KMS-11 (cell line): ENCODE measurements at regions not wholly inside any gene's neighbourhood (a gene's known extent, or its start where the extent isn't known, plus 50 kb on each side); places are given as distances from the start of the nearest gene placed in this dataset.

Source experiments
- H2AFZ ChIP-seq: fragments of 200-600 bp; sonication (generic); 2 replicates; pipeline ENCODE4 v1.6.1; 2016; ENCODE audit warnings: antibody characterized with exemption, mixed run types, low read depth
- H3K27ac ChIP-seq: fragments of 200-600 bp; sonication (generic); 2 replicates; pipeline ENCODE4 v1.6.1; 2016; ENCODE audit warnings: mild to moderate bottlenecking, mixed run types
- H3K27me3 ChIP-seq: fragments of 200-600 bp; sonication (generic); 2 replicates; pipeline ENCODE4 v1.6.1; 2017; ENCODE audit warnings: mild to moderate bottlenecking, low read depth, mixed run types, moderate library complexity; ENCODE audit not compliant: insufficient read depth
- H3K36me3 ChIP-seq: fragments of 200-600 bp; sonication (generic); 2 replicates; pipeline ENCODE4 v1.6.1; 2017; ENCODE audit warnings: mild to moderate bottlenecking, mixed run types; ENCODE audit not compliant: insufficient read depth
- H3K4me1 ChIP-seq: fragments of 200-600 bp; sonication (generic); 2 replicates; pipeline ENCODE4 v1.6.1; 2016; ENCODE audit warnings: mild to moderate bottlenecking, low read depth, mixed run types; ENCODE audit not compliant: poor library complexity, severe bottlenecking
- H3K4me2 ChIP-seq: fragments of 200-600 bp; sonication (generic); 2 replicates; pipeline ENCODE4 v1.7.0; 2016; ENCODE audit warnings: mild to moderate bottlenecking, mixed run types
- H3K4me3 ChIP-seq: fragments of 200-600 bp; sonication (generic); IDR thresholded peaks from 2 replicates; pipeline ENCODE4 v1.6.1; 2017; ENCODE audit warnings: low read depth, low read length, mixed read lengths; ENCODE audit not compliant: insufficient read depth
- H3K79me2 ChIP-seq: fragments of 200-600 bp; sonication (generic); 2 replicates; pipeline ENCODE4 v1.6.1; 2016; ENCODE audit warnings: low read depth, mixed run types; ENCODE audit not compliant: insufficient read depth
- H3K9ac ChIP-seq: fragments of 200-600 bp; sonication (generic); 2 replicates; pipeline ENCODE4 v1.6.1; 2016; ENCODE audit warnings: mild to moderate bottlenecking, mixed run types
- H4K20me1 ChIP-seq: fragments of 200-600 bp; sonication (generic); 2 replicates; pipeline ENCODE4 v1.6.1; 2016; ENCODE audit warnings: mild to moderate bottlenecking, mixed run types; ENCODE audit not compliant: insufficient read depth
- TF ChIP-seq, protein P1 (sequence below): fragments of 200-600 bp; sonication (generic); conservative IDR thresholded peaks from 2 replicates; pipeline ENCODE4 v1.6.1; 2017; ENCODE audit warnings: low read depth, mild to moderate bottlenecking, antibody characterized with exemption, low read length, moderate library complexity, mixed read lengths

DNA sequence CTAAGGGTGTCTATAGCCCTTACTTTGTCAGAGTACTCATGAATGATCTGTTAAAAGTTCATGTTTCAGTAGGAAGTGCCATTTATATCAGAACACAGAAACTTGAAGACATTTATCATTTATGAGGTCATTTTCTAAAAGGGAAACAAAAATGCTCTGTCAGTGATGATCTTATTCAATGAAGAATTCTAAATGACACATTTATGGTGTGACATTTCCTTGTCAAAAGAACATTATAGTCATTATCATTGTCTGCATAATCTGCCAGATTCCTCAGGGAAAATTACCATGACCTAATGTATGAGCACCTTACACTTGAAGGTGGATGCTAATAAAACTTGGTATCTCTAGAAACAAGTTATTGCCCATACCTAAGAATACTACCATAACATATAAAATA lies 853.8 kb upstream of the SLITRK6 start:
- Histone ChIP-seq H3K4me1 (no peaks in the 10 kb centered on the region), H4K20me1 (no peaks in the 10 kb centered on the region), H3K27me3 (no peaks in the 10 kb centered on the region), H3K79me2 (no peaks in the 10 kb centered on the region), H3K9ac (no peak overlapping the region), H2AFZ (no peak overlapping the region), H3K27ac (no peak overlapping the region), H3K4me3 (no peak overlapping the region), H3K36me3 (no peaks in the 10 kb centered on the region), H3K4me2 (no peak overlapping the region)
- TF ChIP-seq, protein P1, sequence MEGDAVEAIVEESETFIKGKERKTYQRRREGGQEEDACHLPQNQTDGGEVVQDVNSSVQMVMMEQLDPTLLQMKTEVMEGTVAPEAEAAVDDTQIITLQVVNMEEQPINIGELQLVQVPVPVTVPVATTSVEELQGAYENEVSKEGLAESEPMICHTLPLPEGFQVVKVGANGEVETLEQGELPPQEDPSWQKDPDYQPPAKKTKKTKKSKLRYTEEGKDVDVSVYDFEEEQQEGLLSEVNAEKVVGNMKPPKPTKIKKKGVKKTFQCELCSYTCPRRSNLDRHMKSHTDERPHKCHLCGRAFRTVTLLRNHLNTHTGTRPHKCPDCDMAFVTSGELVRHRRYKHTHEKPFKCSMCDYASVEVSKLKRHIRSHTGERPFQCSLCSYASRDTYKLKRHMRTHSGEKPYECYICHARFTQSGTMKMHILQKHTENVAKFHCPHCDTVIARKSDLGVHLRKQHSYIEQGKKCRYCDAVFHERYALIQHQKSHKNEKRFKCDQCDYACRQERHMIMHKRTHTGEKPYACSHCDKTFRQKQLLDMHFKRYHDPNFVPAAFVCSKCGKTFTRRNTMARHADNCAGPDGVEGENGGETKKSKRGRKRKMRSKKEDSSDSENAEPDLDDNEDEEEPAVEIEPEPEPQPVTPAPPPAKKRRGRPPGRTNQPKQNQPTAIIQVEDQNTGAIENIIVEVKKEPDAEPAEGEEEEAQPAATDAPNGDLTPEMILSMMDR: no peak

DNA sequence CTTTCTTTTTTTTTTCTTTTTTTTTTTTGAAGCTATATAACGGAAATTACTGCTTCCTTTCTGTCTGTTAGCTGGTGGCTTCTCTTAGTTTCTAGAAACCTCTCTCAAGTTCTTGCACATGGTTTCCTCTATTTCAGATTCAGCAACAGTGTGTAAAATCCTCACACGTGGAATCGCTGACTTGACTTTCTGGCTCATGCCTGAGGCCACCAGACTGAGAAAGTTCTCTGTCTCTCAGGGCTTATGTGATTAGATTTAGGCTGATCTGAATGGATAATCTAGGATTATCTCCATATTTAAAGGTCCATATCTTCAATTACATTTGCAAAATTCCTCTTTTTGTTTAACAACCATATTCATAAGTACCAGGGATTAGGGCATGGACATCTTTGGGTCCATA lies 856.3 kb upstream of the SLITRK6 start:
- TF ChIP-seq, protein P1: no peak
- H3K27me3 ChIP-seq: no peaks in the 10 kb centered on the region

DNA sequence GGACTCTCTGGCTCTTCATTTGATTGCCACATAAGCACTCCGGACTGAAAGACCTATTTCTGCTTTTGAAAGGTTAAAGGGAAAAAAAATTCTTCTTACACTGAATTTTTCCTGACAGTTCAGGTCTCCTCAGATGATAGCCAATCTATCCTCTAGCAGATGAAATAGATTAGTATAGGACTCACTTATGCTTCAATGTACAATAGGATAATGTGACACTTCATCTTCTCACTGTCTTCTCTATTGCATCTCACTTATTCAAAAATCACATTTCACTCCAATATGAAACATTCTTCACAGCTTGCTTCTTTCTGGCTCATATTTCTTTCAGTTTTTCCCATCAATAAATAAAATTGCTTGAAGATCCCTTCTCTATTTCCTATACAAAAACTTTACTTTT lies 860.9 kb upstream of the SLITRK6 start:
- H3K4me2 ChIP-seq: no peak overlapping the region
- H4K20me1 ChIP-seq: no peaks in the 10 kb centered on the region
- H2AFZ ChIP-seq: no peak overlapping the region
- H3K79me2 ChIP-seq: no peaks in the 10 kb centered on the region
- H3K27ac ChIP-seq: no peak overlapping the region
- H3K4me3 ChIP-seq: no peak overlapping the region
- TF ChIP-seq, protein P1: no peak
- no peaks in the 10 kb centered on the region for H3K4me1 ChIP-seq
- no peaks in the 10 kb centered on the region for H3K27me3 ChIP-seq
- no peak overlapping the region for H3K9ac ChIP-seq
- H3K36me3 ChIP-seq: no peaks in the 10 kb centered on the region

More for the DNA sequence above, 856.3 kb upstream of the SLITRK6 start:
- Histone ChIP-seq H3K36me3 (no peaks in the 10 kb centered on the region), H3K27ac (no peak overlapping the region), H3K79me2 (no peaks in the 10 kb centered on the region), H4K20me1 (no peaks in the 10 kb centered on the region), H2AFZ (no peak overlapping the region), H3K4me3 (no peak overlapping the region), H3K4me2 (no peak overlapping the region), H3K4me1 (no peaks in the 10 kb centered on the region), H3K9ac (no peak overlapping the region)

DNA sequence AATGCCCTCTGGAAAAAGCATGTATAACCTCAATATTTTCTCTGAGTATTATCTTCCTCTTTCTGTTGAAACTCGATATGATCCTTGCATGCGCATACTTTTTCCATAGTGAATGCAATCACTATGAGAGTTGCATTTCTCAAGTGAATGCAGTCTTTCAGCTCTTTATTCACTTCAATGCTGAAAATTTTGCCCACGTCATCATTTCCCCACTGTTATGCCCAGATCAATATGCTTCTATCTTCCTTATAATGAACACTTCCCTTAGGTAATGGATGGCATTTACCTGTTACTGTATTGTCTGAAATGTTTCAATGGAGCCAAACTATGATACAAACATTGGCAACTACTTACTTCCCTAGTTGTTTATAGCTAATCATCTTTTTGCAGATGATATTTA lies 866.6 kb upstream of the SLITRK6 start:
- H3K36me3 ChIP-seq: no peaks in the 10 kb centered on the region
- H3K4me3 ChIP-seq: no peak overlapping the region
- H3K79me2 ChIP-seq: no peaks in the 10 kb centered on the region
- no peak overlapping the region for H2AFZ ChIP-seq
- TF ChIP-seq, protein P1: no peak
- no peak overlapping the region for H3K4me2 ChIP-seq
- no peak overlapping the region for H3K27ac ChIP-seq
- no peaks in the 10 kb centered on the region for H4K20me1 ChIP-seq
- H3K9ac ChIP-seq: no peak overlapping the region
- no peaks in the 10 kb centered on the region for H3K4me1 ChIP-seq
- no peaks in the 10 kb centered on the region for H3K27me3 ChIP-seq

DNA sequence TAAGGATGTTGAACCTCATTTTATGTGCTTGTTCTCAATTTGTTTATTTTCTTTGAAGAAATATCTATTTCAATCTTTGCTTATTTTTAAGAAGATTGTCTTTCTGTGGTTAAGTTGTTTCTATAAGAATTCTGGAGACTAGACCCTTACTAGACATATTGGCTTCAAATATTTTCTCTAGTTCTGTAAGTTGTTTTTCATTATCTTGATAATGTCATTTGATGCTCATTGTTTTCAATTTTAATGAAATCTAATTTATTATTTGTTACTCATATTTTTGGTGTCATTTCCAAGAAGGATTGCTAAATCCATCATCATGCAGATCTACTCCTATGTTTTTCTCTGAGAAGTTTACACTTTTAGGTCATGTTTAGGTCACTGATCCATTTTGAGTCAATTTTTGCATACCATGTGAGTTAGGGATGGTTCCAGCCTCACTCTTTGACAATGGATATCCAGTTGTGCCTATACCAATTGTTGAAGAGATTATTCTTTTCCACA lies 874.8 kb upstream of the SLITRK6 start:
- no peak overlapping the region for H3K4me3 ChIP-seq
- no peak overlapping the region for H3K9ac ChIP-seq
- H3K79me2 ChIP-seq: no peaks in the 10 kb centered on the region
- no peaks in the 10 kb centered on the region for H3K4me1 ChIP-seq
- H2AFZ ChIP-seq: no peak overlapping the region
- TF ChIP-seq, protein P1: no peak
- no peaks in the 10 kb centered on the region for H3K36me3 ChIP-seq
- H3K27me3 ChIP-seq: no peaks in the 10 kb centered on the region
- no peak overlapping the region for H3K27ac ChIP-seq
- H3K4me2 ChIP-seq: no peak overlapping the region
- H4K20me1 ChIP-seq: no peaks in the 10 kb centered on the region
